C4-2B (cell line): ENCODE measurements at regions not wholly inside any gene's neighbourhood (a gene's known extent, or its start where the extent isn't known, plus 50 kb on each side); places are given as distances from the start of the nearest gene placed in this dataset.

Experiments used
- CTCF ChIP-seq: fragments of 450-650 bp; conservative IDR thresholded peaks from 2 replicates; pipeline ENCODE4 v1.5.1; 2017; ENCODE audit warnings: mild to moderate bottlenecking
- ZFX ChIP-seq: fragments of 450-650 bp; IDR thresholded peaks from 2 replicates; pipeline ENCODE4 v1.6.1; 2017

- TF ChIP-seq CTCF (no peak), ZFX (no peak)
Measured at GRCh38 chrX:39810901-39811300, 286.9 kb downstream of the BCOR start.
